Esophagus squamous epithelium (tissue), 5 donors: ENCODE measurements at regions not wholly inside any gene's neighbourhood (a gene's known extent, or its start where the extent isn't known, plus 50 kb on each side); places are given as distances from the start of the nearest gene placed in this dataset.

Source experiments
- DNase-seq: peaks from one replicate; lab custom pipeline; 2025; lab: John Stamatoyannopoulos, UW
- H3K27ac ChIP-seq, 4 donors: fragments of 200-600 bp; sonication (generic); one replicate each; pipeline ENCODE4 v1.5.1; 2016 to 2019; ENCODE audit warnings: mild to moderate bottlenecking in 1 of 4
- H3K27me3 ChIP-seq, 4 donors: fragments of 200-600 bp; sonication (generic); 1 replicate in 3 of 4; 2 replicates in 1 of 4; pipeline versions ENCODE4 v1.5.1 to v1.6.0; 2017 to 2021; ENCODE audit warnings: antibody characterized with exemption in 1 of 4
- H3K36me3 ChIP-seq, 3 donors: fragments of 200-600 bp; sonication (generic); one replicate each; pipeline ENCODE4 v1.5.1; 2016 to 2019
- H3K4me1 ChIP-seq, 3 donors: fragments of 200-600 bp; sonication (generic); one replicate each; pipeline ENCODE4 v1.5.1; 2017 to 2019
- H3K4me3 ChIP-seq, 4 donors: fragments of 200-600 bp; sonication (generic); 1 replicate in 3 of 4; 2 replicates in 1 of 4; pipeline ENCODE4 v1.5.1; 2016 to 2019; ENCODE audit warnings: mild to moderate bottlenecking in 2 of 4, moderate library complexity in 1 of 4
- H3K9me3 ChIP-seq, 3 donors: fragments of 200-600 bp; sonication (generic); one replicate each; pipeline ENCODE4 v1.5.1; 2016 to 2019
- POLR2A ChIP-seq, 4 donors: fragments of 450-650 bp; IDR thresholded peaks; one replicate each; pipeline ENCODE4 v1.6.1; 2017; ENCODE audit warnings: antibody characterized with exemption in 4 of 4, mild to moderate bottlenecking in 4 of 4, moderate library complexity in 3 of 4
- WGBS, 2 donors: methylation state at CpG; one replicate each; pipeline ENCODE4 v1.1.5; 2018; 5-methylcytosine and 5-hydroxymethylcytosine counted together
- intact Hi-C: fragments of 100-400 bp; cut with DNase I; formaldehyde crosslinking; loops from one replicate; pipeline ENCODE4 v1.15.0; 2022
- small RNA-seq, 4 donors: library from RNA; depleted of rRNA; stranded (forward); fragments of <200 nt; gene quantifications; one replicate each; pipeline ENCODE3, GENCODE V24; 2016
- TF ChIP-seq, protein P1 (sequence below), 6 experiments: fragments of 450-650 bp in 4 of 6; fragments of 200-600 bp in 2 of 6; sonication (generic) in 2 of 6; IDR thresholded peaks; one replicate each; pipeline ENCODE4 v1.5.1; 2016 to 2019; ENCODE audit warnings: antibody characterized with exemption in 6 of 6, mild to moderate bottlenecking in 4 of 6, moderate library complexity in 4 of 6
- donor health status: DM: yes; HTN: yes; CAD: no.

DNA sequence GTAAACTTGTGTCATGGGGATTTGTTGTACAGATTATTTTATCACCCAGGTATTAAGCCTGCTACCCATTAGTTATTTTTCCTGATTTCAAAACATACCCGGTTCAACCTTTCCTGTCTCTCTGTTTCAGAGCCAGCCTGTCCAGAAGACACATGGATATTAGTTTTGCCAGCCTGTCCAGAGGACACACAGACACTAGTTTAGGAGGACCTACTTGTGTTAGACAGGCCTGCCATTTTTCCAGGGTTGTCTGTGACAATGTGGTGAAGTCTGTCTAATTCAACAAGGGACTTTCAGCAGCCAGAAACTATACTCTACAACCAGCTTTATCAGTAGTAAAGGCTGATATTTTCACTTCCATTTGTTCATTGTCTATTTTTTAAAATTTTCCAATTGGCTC, 56.1 kb upstream of the DCC start:
- DNase-seq: no peak
- Histone ChIP-seq H3K4me1 (no peaks in the 10 kb centered on the region), H3K4me3 (no peak overlapping the region), H3K27ac (no peak overlapping the region), H3K9me3 (no peaks in the 10 kb centered on the region), H3K36me3 (no peaks in the 10 kb centered on the region), H3K27me3 (no peaks in the 10 kb centered on the region)
- intact Hi-C loops: loop anchor here (10.0 kb wide), 1 partner anchor 61 kb away; the partner anchor contains the start of gene DCC
- WGBS, 2 donors: 47 to 57% methylated on average over 1 of the region's 1 CpG
- TF ChIP-seq POLR2A (IDR thresholded peaks at IDR 0.05): no peak
- TF ChIP-seq, protein P1, sequence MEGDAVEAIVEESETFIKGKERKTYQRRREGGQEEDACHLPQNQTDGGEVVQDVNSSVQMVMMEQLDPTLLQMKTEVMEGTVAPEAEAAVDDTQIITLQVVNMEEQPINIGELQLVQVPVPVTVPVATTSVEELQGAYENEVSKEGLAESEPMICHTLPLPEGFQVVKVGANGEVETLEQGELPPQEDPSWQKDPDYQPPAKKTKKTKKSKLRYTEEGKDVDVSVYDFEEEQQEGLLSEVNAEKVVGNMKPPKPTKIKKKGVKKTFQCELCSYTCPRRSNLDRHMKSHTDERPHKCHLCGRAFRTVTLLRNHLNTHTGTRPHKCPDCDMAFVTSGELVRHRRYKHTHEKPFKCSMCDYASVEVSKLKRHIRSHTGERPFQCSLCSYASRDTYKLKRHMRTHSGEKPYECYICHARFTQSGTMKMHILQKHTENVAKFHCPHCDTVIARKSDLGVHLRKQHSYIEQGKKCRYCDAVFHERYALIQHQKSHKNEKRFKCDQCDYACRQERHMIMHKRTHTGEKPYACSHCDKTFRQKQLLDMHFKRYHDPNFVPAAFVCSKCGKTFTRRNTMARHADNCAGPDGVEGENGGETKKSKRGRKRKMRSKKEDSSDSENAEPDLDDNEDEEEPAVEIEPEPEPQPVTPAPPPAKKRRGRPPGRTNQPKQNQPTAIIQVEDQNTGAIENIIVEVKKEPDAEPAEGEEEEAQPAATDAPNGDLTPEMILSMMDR (IDR thresholded peaks at IDR 0.05): no peak

DNA sequence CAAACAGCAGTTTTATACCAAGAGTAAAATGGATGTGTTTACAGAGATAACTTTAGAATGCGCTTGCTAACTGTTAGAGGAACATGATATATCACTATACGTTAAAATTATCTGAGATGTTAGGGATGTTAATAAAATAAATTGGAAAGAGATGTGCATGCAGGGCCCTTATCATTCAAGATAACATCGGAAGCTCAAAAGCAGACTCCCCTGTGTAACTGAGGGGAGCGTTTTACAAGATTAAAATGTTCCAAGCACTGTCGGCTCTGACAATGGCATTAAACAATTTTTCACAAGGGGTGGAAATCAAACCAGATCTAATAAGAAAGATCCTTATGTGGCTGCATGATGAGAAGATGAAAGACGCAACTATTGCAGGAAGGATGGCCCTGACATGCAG, 53.3 kb upstream of the DCC start:
- Histone ChIP-seq H3K27me3 (no peaks in the 10 kb centered on the region), H3K27ac (no peak overlapping the region), H3K36me3 (no peaks in the 10 kb centered on the region), H3K4me3 (no peak overlapping the region), H3K4me1 (no peaks in the 10 kb centered on the region), H3K9me3 (no peaks in the 10 kb centered on the region)
- WGBS, 2 donors: 64 to 72% methylated on average over 6 of the region's 6 CpGs
- no peak for DNase-seq
- no peak for TF ChIP-seq POLR2A (IDR thresholded peaks at IDR 0.05)
- TF ChIP-seq, protein P1 (IDR thresholded peaks at IDR 0.05): no peak
- intact Hi-C loops: loop anchor here (10.0 kb wide), 1 partner anchor 58 kb away; the partner anchor contains the start of gene DCC

DNA sequence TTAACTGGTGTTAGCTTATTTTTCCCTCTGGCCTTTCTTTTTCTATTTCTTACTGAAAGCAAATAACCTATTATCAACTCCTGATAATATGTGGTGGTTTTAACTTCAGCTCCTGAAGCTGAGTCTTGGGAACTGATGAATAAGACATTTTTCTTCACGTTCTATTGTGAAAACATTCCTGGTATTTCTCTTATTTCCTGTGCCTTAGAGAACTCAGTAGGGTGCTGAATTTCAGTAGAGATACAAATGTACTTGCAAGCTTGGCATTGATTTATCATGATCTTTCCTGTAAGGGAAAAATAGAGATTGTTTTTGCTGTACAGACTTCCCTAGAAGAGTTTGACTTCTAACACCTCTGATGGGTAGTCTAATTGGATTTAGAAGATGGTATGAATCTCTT, 52.8 kb upstream of the DCC start:
- Histone ChIP-seq H3K27ac (no peak overlapping the region), H3K9me3 (no peaks in the 10 kb centered on the region), H3K36me3 (no peaks in the 10 kb centered on the region), H3K27me3 (no peaks in the 10 kb centered on the region), H3K4me3 (no peak overlapping the region), H3K4me1 (no peaks in the 10 kb centered on the region)
- TF ChIP-seq, protein P1 (IDR thresholded peaks at IDR 0.05): no peak
- intact Hi-C loops: loop anchor here (10.0 kb wide), 1 partner anchor 58 kb away; the partner anchor contains the start of gene DCC
- WGBS, 2 donors: 21 to 36% methylated on average over 1 of the region's 1 CpG
- no peak for DNase-seq

DNA sequence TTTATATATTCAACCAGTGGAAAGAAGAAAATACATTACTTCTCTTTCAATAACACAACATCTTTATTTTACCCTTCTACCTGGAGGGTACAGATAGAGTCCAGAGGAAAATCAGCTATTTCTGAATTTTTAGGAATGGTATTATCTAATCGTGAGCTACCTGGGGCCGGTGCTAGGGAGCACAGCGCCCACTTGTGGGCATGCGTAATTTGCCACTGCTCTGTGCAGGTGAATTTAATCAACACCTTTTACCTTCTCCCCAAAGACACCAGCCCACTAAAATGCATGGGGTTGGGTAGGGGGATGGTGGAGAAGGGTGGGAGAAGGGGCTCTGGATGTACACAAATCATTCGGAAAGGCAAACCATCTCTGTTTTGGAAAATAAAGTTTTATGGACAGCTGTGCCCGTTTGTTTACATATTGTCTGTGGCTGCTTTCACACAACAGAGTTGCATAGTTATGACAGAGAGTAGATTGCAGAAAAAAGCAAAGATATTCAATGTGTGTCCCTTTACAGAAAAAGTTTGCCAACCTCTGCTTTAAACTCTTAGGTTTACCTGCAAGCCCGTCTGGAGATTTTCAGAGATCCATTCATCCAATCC, 51.5 kb upstream of the DCC start:
- TF ChIP-seq, protein P1 (IDR thresholded peaks at IDR 0.05): peak in 4 of 6 experiments; percentile 30 to 44 (median 34)
- TF ChIP-seq POLR2A (IDR thresholded peaks at IDR 0.05): no peak
- intact Hi-C loops: loop anchor here (10.0 kb wide), 1 partner anchor 56 kb away; the partner anchor contains the start of gene DCC
- 36 to 41% methylated on average over 7 of the region's 7 CpGs for WGBS, 2 donors
- H3K9me3 ChIP-seq: no peaks in the 10 kb centered on the region
- H3K27ac ChIP-seq: no peak overlapping the region
- no peaks in the 10 kb centered on the region for H3K4me1 ChIP-seq
- H3K27me3 ChIP-seq: no peaks in the 10 kb centered on the region
- no peaks in the 10 kb centered on the region for H3K36me3 ChIP-seq
- DNase-seq: no peak
- no peak overlapping the region for H3K4me3 ChIP-seq

DNA sequence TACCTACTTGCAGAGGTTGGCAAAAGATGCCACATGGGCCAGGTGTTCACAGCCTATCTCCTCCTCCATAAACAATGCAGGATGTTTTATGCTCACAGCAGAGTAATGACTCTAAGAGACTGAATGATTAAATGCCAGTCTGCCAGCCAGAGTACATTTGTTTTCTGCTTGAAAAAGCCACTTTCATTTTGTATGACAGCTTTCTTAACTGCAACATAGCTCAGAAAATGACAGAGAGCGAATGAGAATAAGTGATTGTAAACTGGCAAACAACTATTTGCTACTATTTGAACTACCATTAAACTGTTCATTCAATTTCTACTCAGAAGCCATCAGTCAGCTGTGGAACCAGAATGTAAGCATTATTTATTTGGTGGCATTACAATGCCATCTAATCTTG, 50.6 kb upstream of the DCC start:
- Histone ChIP-seq H3K4me3 (no peak overlapping the region), H3K27ac (no peak overlapping the region), H3K9me3 (no peaks in the 10 kb centered on the region), H3K36me3 (no peaks in the 10 kb centered on the region), H3K27me3 (no peaks in the 10 kb centered on the region), H3K4me1 (no peaks in the 10 kb centered on the region)
- intact Hi-C loops: loop anchor here (10.0 kb wide), 1 partner anchor 55 kb away; the partner anchor contains the start of gene DCC
- no peak for DNase-seq
- 58 to 93% methylated on average over 1 of the region's 1 CpG for WGBS, 2 donors
- no peak for TF ChIP-seq POLR2A (IDR thresholded peaks at IDR 0.05)
- TF ChIP-seq, protein P1 (IDR thresholded peaks at IDR 0.05): no peak

Small RNA genes lying in the stretch of these regions (small RNA-seq; reads per million reads assigned to genes)
- 0 reads per million in 4 donors for gene RNU1-46P
